Adrenal gland (tissue), 9 donors: ENCODE measurements at regions not wholly inside any gene's neighbourhood (a gene's known extent, or its start where the extent isn't known, plus 50 kb on each side); places are given as distances from the start of the nearest gene placed in this dataset.

ENCODE experiments used
- DNase-seq, 7 donors: peaks; one replicate each; pipeline ENCODE4 v3.0.0-alpha.2; 2019 to 2020
- H3K27ac ChIP-seq, 5 donors: fragments of 200-600 bp; sonication (generic) in 4 of 5; 1 replicate in 3 of 5; 2 replicates in 2 of 5; pipeline versions ENCODE4 v1.5.1 to v1.8.0; 2016 to 2020; ENCODE audit warnings: mild to moderate bottlenecking in 1 of 5
- H3K27me3 ChIP-seq: fragments of 200-600 bp; 2 replicates; pipeline ENCODE4 v1.8.0; 2021
- H3K36me3 ChIP-seq, 2 donors: fragments of 200-600 bp; replicated peaks in 1 of 2; 1 replicate in 1 of 2; 2 replicates in 1 of 2; pipeline versions ENCODE4 v1.5.1 to v1.8.0; 2018 to 2022
- H3K4me1 ChIP-seq, 2 donors: fragments of 200-600 bp; replicated peaks in 1 of 2; 1 replicate in 1 of 2; 2 replicates in 1 of 2; pipeline versions ENCODE4 v1.5.1 to v1.8.0; 2018 to 2021
- H3K4me3 ChIP-seq, 4 donors: fragments of 200-600 bp; sonication (generic) in 3 of 4; one replicate each; pipeline ENCODE4 v1.5.1; 2016 to 2018
- H3K9me3 ChIP-seq, 3 donors: fragments of 200-600 bp; sonication (generic) in 1 of 3; replicated peaks in 1 of 3; 1 replicate in 2 of 3; 2 replicates in 1 of 3; pipeline versions ENCODE4 v1.5.1 to v1.8.0; 2016 to 2021
- POLR2A ChIP-seq, 2 donors: fragments of 450-650 bp; IDR thresholded peaks; one replicate each; pipeline ENCODE4 v1.6.1; 2017; ENCODE audit warnings: antibody characterized with exemption in 2 of 2, mild to moderate bottlenecking in 2 of 2, moderate library complexity in 1 of 2
- WGBS, 4 donors: extraction: QIAGEN DNeasy Blood & Tissue Kit in 2 of 4; methylation state at CpG; one replicate each; pipeline versions ENCODE4 v1.1.5 to v1.1.7; 2013 to 2017; 5-methylcytosine and 5-hydroxymethylcytosine counted together
- intact Hi-C, 2 donors: fragments of 100-400 bp; cut with DNase I; formaldehyde crosslinking; loops; one replicate each; pipeline versions ENCODE4 v1.14.1 to v1.15.0; 2022 to 2023
- TF ChIP-seq, protein P1 (sequence below), 6 experiments: fragments of 450-650 bp in 4 of 6; fragments of 200-600 bp in 2 of 6; sonication (generic) in 1 of 6; IDR thresholded peaks; 1 replicate in 5 of 6; 2 replicates in 1 of 6; pipeline versions ENCODE4 v1.5.1 to v1.8.0; 2016 to 2021; ENCODE audit warnings: antibody characterized with exemption in 6 of 6, mild to moderate bottlenecking in 2 of 6, moderate library complexity in 1 of 6
- donor health status: healthy with polysubstance abuse.
- donor health status: Bipolar disorder and iron deficiency.
- donor health status: DM: yes; HTN: yes; CAD: no.
- donor health status: DM: no; HTN: no; CAD: no.
- donor health status: DM: no; HTN: no; CAD: no.

DNA sequence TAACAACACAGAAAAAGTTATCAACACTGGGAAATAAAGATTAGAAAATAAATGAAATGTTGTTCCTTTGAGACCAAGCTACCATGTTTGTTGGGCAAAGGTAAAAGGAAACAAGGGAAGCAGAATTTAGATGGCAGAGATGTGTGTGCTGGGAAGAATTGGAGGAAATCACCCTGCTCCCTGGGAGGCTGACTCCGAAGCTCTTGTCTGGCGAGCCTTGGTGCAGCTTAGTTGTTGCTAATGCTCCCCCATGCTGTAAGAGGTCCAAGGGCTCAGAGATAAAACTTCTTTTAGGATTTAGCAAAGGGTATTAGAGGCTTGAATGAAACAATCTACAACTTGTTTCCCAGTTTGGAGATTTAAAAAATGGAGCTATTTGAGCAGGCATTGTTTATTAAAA is 123.8 kb upstream of the DDIT4L start:
- H3K4me3 ChIP-seq = no peak overlapping the region
- no peak for DNase-seq
- TF ChIP-seq POLR2A (IDR thresholded peaks at IDR 0.05) = no peak
- TF ChIP-seq, protein P1, sequence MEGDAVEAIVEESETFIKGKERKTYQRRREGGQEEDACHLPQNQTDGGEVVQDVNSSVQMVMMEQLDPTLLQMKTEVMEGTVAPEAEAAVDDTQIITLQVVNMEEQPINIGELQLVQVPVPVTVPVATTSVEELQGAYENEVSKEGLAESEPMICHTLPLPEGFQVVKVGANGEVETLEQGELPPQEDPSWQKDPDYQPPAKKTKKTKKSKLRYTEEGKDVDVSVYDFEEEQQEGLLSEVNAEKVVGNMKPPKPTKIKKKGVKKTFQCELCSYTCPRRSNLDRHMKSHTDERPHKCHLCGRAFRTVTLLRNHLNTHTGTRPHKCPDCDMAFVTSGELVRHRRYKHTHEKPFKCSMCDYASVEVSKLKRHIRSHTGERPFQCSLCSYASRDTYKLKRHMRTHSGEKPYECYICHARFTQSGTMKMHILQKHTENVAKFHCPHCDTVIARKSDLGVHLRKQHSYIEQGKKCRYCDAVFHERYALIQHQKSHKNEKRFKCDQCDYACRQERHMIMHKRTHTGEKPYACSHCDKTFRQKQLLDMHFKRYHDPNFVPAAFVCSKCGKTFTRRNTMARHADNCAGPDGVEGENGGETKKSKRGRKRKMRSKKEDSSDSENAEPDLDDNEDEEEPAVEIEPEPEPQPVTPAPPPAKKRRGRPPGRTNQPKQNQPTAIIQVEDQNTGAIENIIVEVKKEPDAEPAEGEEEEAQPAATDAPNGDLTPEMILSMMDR (IDR thresholded peaks at IDR 0.05) = no peak
- intact Hi-C loops = no loop called here
- H3K4me1 ChIP-seq = peaks cover 0 to 14% of the 10 kb centered on the region in 2 donors
- no peak overlapping the region for H3K27ac ChIP-seq
- no peaks in the 10 kb centered on the region for H3K27me3 ChIP-seq
- no peaks in the 10 kb centered on the region for H3K36me3 ChIP-seq
- no peaks in the 10 kb centered on the region for H3K9me3 ChIP-seq
- 70 to 94% (median 83%) methylated on average over 2 of the region's 2 CpGs for WGBS, 4 donors

DNA sequence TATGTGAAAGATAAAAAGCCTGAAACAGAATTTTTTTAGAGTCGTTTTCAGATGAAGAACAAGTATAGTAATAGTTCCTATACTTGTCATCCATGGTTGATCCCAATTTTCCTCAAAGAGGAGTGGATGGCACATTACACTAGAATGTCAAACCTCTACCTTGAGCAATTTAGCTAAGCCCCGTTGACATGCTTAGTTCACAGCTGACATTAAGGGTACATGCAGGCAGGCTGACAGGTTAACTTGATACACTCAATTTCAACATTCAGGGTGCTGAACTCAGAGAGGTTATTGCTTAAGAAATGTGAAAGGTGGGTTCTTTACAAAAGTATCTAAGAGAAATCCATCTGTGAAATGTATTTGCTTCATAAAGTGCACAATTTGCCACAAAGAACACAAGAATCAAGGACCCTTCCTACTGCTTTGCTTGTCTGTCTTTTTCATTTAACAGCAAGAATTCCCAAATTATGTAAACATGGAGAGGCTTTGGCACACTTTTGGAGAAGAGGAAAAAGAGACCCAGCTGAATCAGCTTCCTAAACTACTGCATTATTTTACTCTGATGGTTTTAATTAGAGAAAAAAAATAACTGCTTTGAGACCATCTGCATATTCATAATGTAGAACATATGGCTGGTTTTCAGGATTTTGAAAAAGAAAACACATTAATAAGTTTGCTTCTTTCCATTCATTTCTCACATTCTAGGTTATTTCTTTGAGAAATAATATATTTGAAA is 122.5 kb upstream of the DDIT4L start:
- peaks cover 0 to 7% of the 10 kb centered on the region in 2 donors for H3K4me1 ChIP-seq
- intact Hi-C loops = no loop called here
- no peak for TF ChIP-seq POLR2A (IDR thresholded peaks at IDR 0.05)
- TF ChIP-seq, protein P1 (IDR thresholded peaks at IDR 0.05) = no peak

DNA sequence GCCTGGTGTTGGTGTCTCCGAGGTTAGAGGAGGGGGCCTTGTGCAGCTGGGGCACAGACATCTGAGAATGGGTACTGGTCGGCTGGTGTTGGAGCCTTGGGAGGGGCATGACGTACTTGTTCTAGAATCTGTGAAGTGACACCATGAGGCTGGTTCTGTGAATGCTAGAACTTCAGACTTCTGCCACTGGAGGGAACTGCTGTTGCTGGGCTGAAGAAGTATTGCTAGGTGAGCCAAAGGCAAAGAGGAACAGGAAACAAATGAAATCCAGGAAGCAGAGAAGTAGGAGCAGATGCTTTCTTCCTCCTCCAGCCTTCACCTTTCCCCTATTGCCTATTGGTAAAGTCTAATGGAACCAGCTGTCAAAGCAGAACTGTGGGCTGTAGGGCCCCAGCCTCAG is 120.9 kb upstream of the DDIT4L start:
- 82 to 95% (median 86%) methylated on average over 3 of the region's 3 CpGs for WGBS, 4 donors
- intact Hi-C loops = no loop called here

More for the DNA sequence above, 122.5 kb upstream of the DDIT4L start:
- Histone ChIP-seq H3K9me3 (no peaks in the 10 kb centered on the region), H3K27me3 (no peaks in the 10 kb centered on the region), H3K27ac (no peak overlapping the region), H3K4me3 (no peak overlapping the region), H3K36me3 (no peaks in the 10 kb centered on the region)
- 53 to 90% (median 77%) methylated on average over 2 of the region's 2 CpGs for WGBS, 4 donors
- DNase-seq = no peak

DNA sequence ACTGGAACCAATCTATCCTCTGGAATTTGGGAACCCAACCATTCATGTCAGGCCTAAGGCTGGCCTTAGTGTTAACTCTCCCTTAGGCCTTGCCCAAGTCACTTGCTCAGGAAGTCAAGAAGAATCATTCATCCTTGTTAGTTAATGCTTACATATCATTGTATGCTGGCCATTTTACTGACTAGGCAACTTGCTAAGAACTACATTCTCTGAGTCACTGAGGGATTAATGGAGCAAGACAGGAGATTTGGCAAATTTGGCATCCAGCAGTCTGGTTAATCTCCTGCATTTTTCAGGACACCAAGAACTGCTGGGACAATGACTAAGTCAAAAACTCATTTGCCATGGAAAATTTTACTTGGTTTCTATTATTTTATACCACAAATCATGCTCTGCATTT is 115.8 kb upstream of the DDIT4L start:
- Histone ChIP-seq H3K4me1 (no peaks in the 10 kb centered on the region), H3K4me3 (no peak overlapping the region), H3K27me3 (no peaks in the 10 kb centered on the region), H3K9me3 (no peaks in the 10 kb centered on the region), H3K27ac (no peak overlapping the region), H3K36me3 (no peaks in the 10 kb centered on the region)
- TF ChIP-seq POLR2A (IDR thresholded peaks at IDR 0.05) = no peak
- TF ChIP-seq, protein P1 (IDR thresholded peaks at IDR 0.05) = no peak
- intact Hi-C loops = no loop called here
- no peak for DNase-seq

More for the DNA sequence above, 120.9 kb upstream of the DDIT4L start:
- no peaks in the 10 kb centered on the region for H3K9me3 ChIP-seq
- H3K27ac ChIP-seq = no peak overlapping the region
- no peak for TF ChIP-seq POLR2A (IDR thresholded peaks at IDR 0.05)
- TF ChIP-seq, protein P1 (IDR thresholded peaks at IDR 0.05) = no peak
- H3K27me3 ChIP-seq = no peaks in the 10 kb centered on the region
- no peak overlapping the region for H3K4me3 ChIP-seq
- no peaks in the 10 kb centered on the region for H3K4me1 ChIP-seq
- no peak for DNase-seq
- no peaks in the 10 kb centered on the region for H3K36me3 ChIP-seq
